ENCODE measurements at regions not wholly inside any gene's neighbourhood (a gene's known extent, or its start where the extent isn't known, plus 50 kb on each side); places are given as distances from the start of the nearest gene placed in this dataset.

GRCh38 chr2:875687-876615 lies 74.7 kb upstream of the SNTG2 start:
- H3K36me3 ChIP-seq (ENCODE audit: control insufficient read depth in 1 of 2, insufficient read depth in 2 of 2, low read length in 2 of 2), result no peaks in the 10 kb centered on the region
- no peak overlapping the region for H3K27ac ChIP-seq (ENCODE audit: low read depth, low read length)
- H3K4me3 ChIP-seq (ENCODE audit: low read depth, low read length), result no peak overlapping the region
- H2BK5ac ChIP-seq (ENCODE audit: low read depth, low read length, poor library complexity), result no peak overlapping the region
- peaks cover 13% of the 10 kb centered on the region for H3K9me3 ChIP-seq (ENCODE audit: insufficient read depth, low read depth, low read length)
- no peak overlapping the region for H2BK12ac ChIP-seq (ENCODE audit: low read length)
- H3K4me2 ChIP-seq (ENCODE audit: low read length), result no peak overlapping the region
- H3K79me1 ChIP-seq (ENCODE audit: low read length), result no peaks in the 10 kb centered on the region
- no peak overlapping the region for H2AFZ ChIP-seq (ENCODE audit: insufficient read depth, low read length, poor library complexity)
- H3K14ac ChIP-seq (ENCODE audit: low read length), result no peak overlapping the region
- H3K4me1 ChIP-seq (ENCODE audit: control insufficient read depth in 1 of 2, insufficient read depth in 2 of 2, low read length in 2 of 2), result no peaks in the 10 kb centered on the region
- H2AK5ac ChIP-seq (ENCODE audit: low read length), result no peak overlapping the region
- H3K18ac ChIP-seq (ENCODE audit: low read length), result no peak overlapping the region
- no peak overlapping the region for H3K4ac ChIP-seq (ENCODE audit: low read depth, low read length)
- no peak overlapping the region for H4K12ac ChIP-seq (ENCODE audit: low read depth, low read length)
- no peak overlapping the region for H3K23ac ChIP-seq (ENCODE audit: low read length)
- no peak overlapping the region for H4K8ac ChIP-seq (ENCODE audit: low read depth, low read length)
- no peaks in the 10 kb centered on the region for H3K79me2 ChIP-seq (ENCODE audit: control insufficient read depth, insufficient read depth, low read length, poor library complexity)
- H3K27me3 ChIP-seq (ENCODE audit: insufficient read depth, low read length), result no peaks in the 10 kb centered on the region
- H4K91ac ChIP-seq (ENCODE audit: low read depth, low read length), result no peak overlapping the region
- no peak overlapping the region for H3K9ac ChIP-seq (ENCODE audit: low read length)
- no peak overlapping the region for H2BK120ac ChIP-seq (ENCODE audit: insufficient read depth, low read length, poor library complexity)
- WGBS (ENCODE audit: extremely low coverage, insufficient coverage, insufficient read length), result no CpG with 5 or more reads among the region's 23 CpGs
- DNase-seq, result no peak

GRCh38 chr2:873651-874580 lies 76.7 kb upstream of the SNTG2 start:
- Histone ChIP-seq H2AFZ (ENCODE audit: insufficient read depth, low read length, poor library complexity) (no peak overlapping the region), H4K12ac (ENCODE audit: low read depth, low read length) (no peak overlapping the region), H3K4ac (ENCODE audit: low read depth, low read length) (no peak overlapping the region), H3K9ac (ENCODE audit: low read length) (no peak overlapping the region), H2AK5ac (ENCODE audit: low read length) (no peak overlapping the region), H3K27me3 (ENCODE audit: insufficient read depth, low read length) (no peaks in the 10 kb centered on the region), H2BK12ac (ENCODE audit: low read length) (no peak overlapping the region), H4K91ac (ENCODE audit: low read depth, low read length) (no peak overlapping the region), H3K4me3 (ENCODE audit: low read depth, low read length) (no peak overlapping the region), H3K9me3 (ENCODE audit: insufficient read depth, low read depth, low read length) (peaks cover 9% of the 10 kb centered on the region), H3K36me3 (ENCODE audit: control insufficient read depth in 1 of 2, insufficient read depth in 2 of 2, low read length in 2 of 2) (no peaks in the 10 kb centered on the region), H3K27ac (ENCODE audit: low read depth, low read length) (no peak overlapping the region), H2BK120ac (ENCODE audit: insufficient read depth, low read length, poor library complexity) (no peak overlapping the region), H3K23ac (ENCODE audit: low read length) (no peak overlapping the region), H3K14ac (ENCODE audit: low read length) (no peak overlapping the region), H4K8ac (ENCODE audit: low read depth, low read length) (no peak overlapping the region), H3K18ac (ENCODE audit: low read length) (no peak overlapping the region), H3K79me2 (ENCODE audit: control insufficient read depth, insufficient read depth, low read length, poor library complexity) (no peaks in the 10 kb centered on the region), H3K4me1 (ENCODE audit: control insufficient read depth in 1 of 2, insufficient read depth in 2 of 2, low read length in 2 of 2) (no peaks in the 10 kb centered on the region), H3K4me2 (ENCODE audit: low read length) (no peak overlapping the region), H2BK5ac (ENCODE audit: low read depth, low read length, poor library complexity) (no peak overlapping the region), H3K79me1 (ENCODE audit: low read length) (no peaks in the 10 kb centered on the region)
- DNase-seq, result no peak
- no CpG with 5 or more reads among the region's 27 CpGs for WGBS (ENCODE audit: extremely low coverage, insufficient coverage, insufficient read length)

- no peak overlapping the region for H4K8ac ChIP-seq (ENCODE audit: low read depth, low read length)
- WGBS (ENCODE audit: extremely low coverage, insufficient coverage, insufficient read length), result no CpG with 5 or more reads among the region's 4 CpGs
- H3K27me3 ChIP-seq (ENCODE audit: insufficient read depth, low read length), result no peaks in the 10 kb centered on the region
- no peaks in the 10 kb centered on the region for H3K36me3 ChIP-seq (ENCODE audit: control insufficient read depth in 1 of 2, insufficient read depth in 2 of 2, low read length in 2 of 2)
- peaks cover 4% of the 10 kb centered on the region for H3K9me3 ChIP-seq (ENCODE audit: insufficient read depth, low read depth, low read length)
- H3K4me3 ChIP-seq (ENCODE audit: low read depth, low read length), result no peak overlapping the region
- no peak overlapping the region for H2BK12ac ChIP-seq (ENCODE audit: low read length)
- H2AK5ac ChIP-seq (ENCODE audit: low read length), result no peak overlapping the region
- no peak overlapping the region for H2BK5ac ChIP-seq (ENCODE audit: low read depth, low read length, poor library complexity)
- no peak overlapping the region for H3K9ac ChIP-seq (ENCODE audit: low read length)
- no peak overlapping the region for H3K23ac ChIP-seq (ENCODE audit: low read length)
- H3K18ac ChIP-seq (ENCODE audit: low read length), result no peak overlapping the region
- no peak overlapping the region for H4K12ac ChIP-seq (ENCODE audit: low read depth, low read length)
- no peaks in the 10 kb centered on the region for H3K4me1 ChIP-seq (ENCODE audit: control insufficient read depth in 1 of 2, insufficient read depth in 2 of 2, low read length in 2 of 2)
- H2AFZ ChIP-seq (ENCODE audit: insufficient read depth, low read length, poor library complexity), result no peak overlapping the region
- no peak overlapping the region for H3K4me2 ChIP-seq (ENCODE audit: low read length)
- no peaks in the 10 kb centered on the region for H3K79me1 ChIP-seq (ENCODE audit: low read length)
- no peaks in the 10 kb centered on the region for H3K79me2 ChIP-seq (ENCODE audit: control insufficient read depth, insufficient read depth, low read length, poor library complexity)
- no peak overlapping the region for H3K27ac ChIP-seq (ENCODE audit: low read depth, low read length)
- no peak for DNase-seq
- H4K91ac ChIP-seq (ENCODE audit: low read depth, low read length), result no peak overlapping the region
- no peak overlapping the region for H3K4ac ChIP-seq (ENCODE audit: low read depth, low read length)
- no peak overlapping the region for H3K14ac ChIP-seq (ENCODE audit: low read length)
- H2BK120ac ChIP-seq (ENCODE audit: insufficient read depth, low read length, poor library complexity), result no peak overlapping the region
Observed at GRCh38 chr2:873027-873426, 77.6 kb upstream of the SNTG2 start.

- no peaks in the 10 kb centered on the region for H3K36me3 ChIP-seq (ENCODE audit: control insufficient read depth in 1 of 2, insufficient read depth in 2 of 2, low read length in 2 of 2)
- no peak overlapping the region for H2BK120ac ChIP-seq (ENCODE audit: insufficient read depth, low read length, poor library complexity)
- no peaks in the 10 kb centered on the region for H3K79me1 ChIP-seq (ENCODE audit: low read length)
- no peak overlapping the region for H2AK5ac ChIP-seq (ENCODE audit: low read length)
- no CpG with 5 or more reads among the region's 19 CpGs for WGBS (ENCODE audit: extremely low coverage, insufficient coverage, insufficient read length)
- H2BK5ac ChIP-seq (ENCODE audit: low read depth, low read length, poor library complexity), result no peak overlapping the region
- H4K12ac ChIP-seq (ENCODE audit: low read depth, low read length), result no peak overlapping the region
- H3K18ac ChIP-seq (ENCODE audit: low read length), result no peak overlapping the region
- H3K27ac ChIP-seq (ENCODE audit: low read depth, low read length), result no peak overlapping the region
- DNase-seq, result no peak
- H3K9ac ChIP-seq (ENCODE audit: low read length), result no peak overlapping the region
- no peak overlapping the region for H4K8ac ChIP-seq (ENCODE audit: low read depth, low read length)
- H3K4me3 ChIP-seq (ENCODE audit: low read depth, low read length), result no peak overlapping the region
- H4K91ac ChIP-seq (ENCODE audit: low read depth, low read length), result no peak overlapping the region
- H2AFZ ChIP-seq (ENCODE audit: insufficient read depth, low read length, poor library complexity), result no peak overlapping the region
- H3K14ac ChIP-seq (ENCODE audit: low read length), result no peak overlapping the region
- H3K4ac ChIP-seq (ENCODE audit: low read depth, low read length), result no peak overlapping the region
- H3K79me2 ChIP-seq (ENCODE audit: control insufficient read depth, insufficient read depth, low read length, poor library complexity), result no peaks in the 10 kb centered on the region
- H2BK12ac ChIP-seq (ENCODE audit: low read length), result no peak overlapping the region
- H3K27me3 ChIP-seq (ENCODE audit: insufficient read depth, low read length), result no peaks in the 10 kb centered on the region
- no peaks in the 10 kb centered on the region for H3K4me1 ChIP-seq (ENCODE audit: control insufficient read depth in 1 of 2, insufficient read depth in 2 of 2, low read length in 2 of 2)
- H3K4me2 ChIP-seq (ENCODE audit: low read length), result no peak overlapping the region
- no peaks in the 10 kb centered on the region for H3K9me3 ChIP-seq (ENCODE audit: insufficient read depth, low read depth, low read length)
- no peak overlapping the region for H3K23ac ChIP-seq (ENCODE audit: low read length)
Observed at GRCh38 chr2:871926-872680, 78.5 kb upstream of the SNTG2 start.

All from trophoblast cell (in vitro differentiated cells and primary cell).